NB4 (cell line): ENCODE measurements at regions not wholly inside any gene's neighbourhood (a gene's known extent, or its start where the extent isn't known, plus 50 kb on each side); places are given as distances from the start of the nearest gene placed in this dataset.

Source experiments
- CTCF ChIP-seq: IDR thresholded peaks from one replicate; pipeline ENCODE4 v1.5.1; 2012; ENCODE audit warnings: low read depth, low read length
- MAX ChIP-seq: IDR thresholded peaks from 2 replicates; pipeline ENCODE4 v1.6.1; 2011; ENCODE audit warnings: low read depth, low read length

DNA sequence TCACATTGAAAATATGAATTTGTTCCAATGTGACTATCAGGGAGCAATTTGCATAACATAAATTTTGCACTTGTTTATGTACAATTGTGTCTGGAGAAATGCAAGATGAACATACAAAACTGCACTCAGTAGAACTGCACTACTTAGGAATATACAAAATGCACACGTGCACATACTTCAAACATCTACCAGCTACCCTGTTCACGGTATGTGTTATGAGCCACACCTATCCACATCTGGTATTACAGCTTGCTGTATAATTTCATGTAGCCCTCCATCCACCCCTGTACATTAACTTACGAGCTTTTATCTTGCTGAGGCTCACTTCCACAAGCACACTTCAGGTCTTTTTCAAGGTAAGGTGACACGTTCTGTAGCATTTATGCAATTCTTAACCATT is 373.5 kb upstream of the ZEB2 start:
- TF ChIP-seq CTCF (no peak), MAX (no peak)
